Mesendoderm (in vitro differentiated cells): ENCODE measurements at regions not wholly inside any gene's neighbourhood (a gene's known extent, or its start where the extent isn't known, plus 50 kb on each side); places are given as distances from the start of the nearest gene placed in this dataset.

Source experiments
- DNase-seq: peaks from one replicate; pipeline ENCODE4 v3.0.0; 2013
- H2AK5ac ChIP-seq: 2 replicates; pipeline ENCODE4 v1.6.1; 2013; ENCODE audit warnings: low read length, inconsistent platforms
- H2BK120ac ChIP-seq: 2 replicates; pipeline ENCODE4 v1.6.1; 2013; ENCODE audit warnings: low read depth, mild to moderate bottlenecking, low read length, moderate library complexity, mixed read lengths
- H2BK15ac ChIP-seq: replicated peaks from 2 replicates; pipeline ENCODE4 v1.6.1; 2013; ENCODE audit warnings: low read depth, mild to moderate bottlenecking, moderate library complexity
- H2BK5ac ChIP-seq: 2 replicates; pipeline ENCODE4 v1.6.1; 2013; ENCODE audit warnings: low read length, inconsistent platforms
- H3K18ac ChIP-seq: 2 replicates; pipeline ENCODE4 v1.6.1; 2013; ENCODE audit warnings: mild to moderate bottlenecking, low read length, mixed read lengths
- H3K23ac ChIP-seq: one replicate; pipeline ENCODE4 v1.6.1; 2013; ENCODE audit warnings: low read length
- H3K27ac ChIP-seq: 2 replicates; pipeline ENCODE4 v1.5.1; 2013; ENCODE audit warnings: low read depth, mild to moderate bottlenecking, inconsistent platforms, low read length, moderate library complexity
- H3K27me3 ChIP-seq: 2 replicates; pipeline ENCODE4 v1.6.1; 2013; ENCODE audit warnings: low read length, control low read depth, mild to moderate bottlenecking, inconsistent platforms; ENCODE audit not compliant: insufficient read depth, poor library complexity
- H3K36me3 ChIP-seq: 2 replicates; pipeline ENCODE4 v1.6.1; 2013; ENCODE audit warnings: low read length, inconsistent platforms; ENCODE audit not compliant: control insufficient read depth, insufficient read depth
- H3K4ac ChIP-seq: one replicate; pipeline ENCODE4 v1.6.1; 2013; ENCODE audit warnings: low read depth, mild to moderate bottlenecking, low read length, moderate library complexity
- H3K4me1 ChIP-seq: 2 replicates; pipeline ENCODE4 v1.6.1; 2013; ENCODE audit warnings: low read depth, low read length, inconsistent platforms; ENCODE audit not compliant: control insufficient read depth
- H3K4me2 ChIP-seq: 2 replicates; pipeline ENCODE4 v1.6.1; 2013; ENCODE audit warnings: low read length
- H3K4me3 ChIP-seq: 2 replicates; pipeline ENCODE4 v1.5.1; 2013; ENCODE audit warnings: mild to moderate bottlenecking, low read length
- H3K56ac ChIP-seq: one replicate; pipeline ENCODE4 v1.6.1; 2013; ENCODE audit warnings: low read length
- H3K79me1 ChIP-seq: 2 replicates; pipeline ENCODE4 v1.6.1; 2013; ENCODE audit warnings: low read length, inconsistent platforms
- H3K79me2 ChIP-seq: 2 replicates; pipeline ENCODE4 v1.6.1; 2013; ENCODE audit warnings: mild to moderate bottlenecking, low read length; ENCODE audit not compliant: control insufficient read depth, insufficient read depth
- H3K9ac ChIP-seq: 2 replicates; pipeline ENCODE4 v1.6.1; 2013; ENCODE audit warnings: low read length, inconsistent platforms
- H4K5ac ChIP-seq: one replicate; pipeline ENCODE4 v1.6.1; 2013; ENCODE audit warnings: low read length
- H4K8ac ChIP-seq: one replicate; pipeline ENCODE4 v1.6.1; 2013; ENCODE audit warnings: low read depth, mild to moderate bottlenecking, control low read depth, low read length, moderate library complexity
- WGBS: extraction: QIAGEN DNeasy Blood & Tissue Kit; methylation state at CpG from one replicate; pipeline ENCODE4 v1.1.7; 2013; ENCODE audit warnings: low lambda C conversion rate, missing lambda C conversion rate; ENCODE audit not compliant: insufficient coverage; ENCODE audit errors: extremely low coverage; 5-methylcytosine and 5-hydroxymethylcytosine counted together

DNA sequence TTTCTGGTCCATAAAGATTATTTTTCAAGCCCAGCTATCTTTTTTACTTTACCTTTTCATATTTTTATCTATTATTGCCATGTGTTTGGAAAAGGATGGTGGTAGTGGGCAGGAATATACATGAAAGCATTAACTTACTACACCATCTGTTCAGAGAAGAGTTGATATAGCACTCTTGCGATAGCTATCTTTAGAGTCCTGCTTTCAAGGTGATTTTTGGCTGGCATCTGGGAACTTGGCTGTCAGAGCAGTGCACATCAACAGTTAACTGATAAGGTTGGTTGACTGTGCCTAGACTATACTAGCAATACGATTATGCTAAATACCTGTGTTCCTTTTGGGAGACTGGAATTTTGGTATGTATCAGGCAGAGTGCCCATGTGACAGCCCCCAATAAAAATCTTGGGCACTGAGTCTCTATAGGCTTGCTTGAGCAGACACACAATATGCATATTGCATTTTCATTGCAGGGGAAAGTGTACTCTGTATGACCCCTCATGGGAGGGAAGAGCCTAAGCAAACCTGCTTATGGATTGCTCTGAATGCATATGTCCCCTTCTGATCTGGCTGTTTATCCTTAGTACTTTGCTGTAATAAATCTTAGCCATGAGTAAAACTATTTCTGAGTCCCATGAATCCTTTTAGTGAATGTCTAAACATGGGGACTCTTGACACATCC is 227.6 kb upstream of the C9orf72 start:
- Histone ChIP-seq H3K56ac (no peak overlapping the region), H3K27ac (no peak overlapping the region)
- WGBS: no CpG with 5 or more reads among the region's 2 CpGs

DNA sequence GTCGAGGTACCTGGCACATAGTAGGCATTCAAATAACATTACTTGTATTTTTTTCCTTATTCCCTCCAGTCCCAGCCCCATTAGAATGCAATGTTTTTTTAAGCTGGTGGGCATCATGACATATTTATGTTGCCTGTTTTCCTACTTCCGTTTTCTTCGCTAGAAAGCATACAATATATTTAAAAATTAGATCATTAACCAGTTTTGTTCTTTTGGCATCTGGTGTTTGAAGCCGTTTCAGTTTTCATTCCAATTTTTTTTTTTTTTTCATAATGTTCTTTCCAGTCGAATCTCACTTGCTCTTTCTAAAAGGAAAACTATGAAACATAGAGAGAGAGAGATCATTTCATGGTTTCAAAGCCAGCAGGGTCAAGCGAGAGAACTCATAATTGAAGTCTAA is 228.3 kb upstream of the C9orf72 start:
- Histone ChIP-seq H3K27ac (no peak overlapping the region), H4K8ac (no peak overlapping the region), H3K4ac (no peak overlapping the region), H3K4me2 (no peak overlapping the region), H3K4me1 (no peaks in the 10 kb centered on the region), H3K56ac (no peak overlapping the region), H3K4me3 (no peak overlapping the region), H2BK120ac (no peak overlapping the region), H3K23ac (no peak overlapping the region), H3K79me2 (no peaks in the 10 kb centered on the region), H3K27me3 (no peaks in the 10 kb centered on the region), H4K5ac (no peak overlapping the region), H2BK15ac (no peak overlapping the region), H3K18ac (no peak overlapping the region), H3K36me3 (no peaks in the 10 kb centered on the region), H3K9ac (no peak overlapping the region), H2BK5ac (no peak overlapping the region), H3K79me1 (no peaks in the 10 kb centered on the region), H2AK5ac (no peak overlapping the region)
- no peak for DNase-seq
- WGBS: no CpG with 5 or more reads among the region's 6 CpGs

More for the DNA sequence above, 227.6 kb upstream of the C9orf72 start:
- no peak for DNase-seq
- H3K4me2 ChIP-seq: no peak overlapping the region
- no peak overlapping the region for H3K4me3 ChIP-seq
- H3K79me2 ChIP-seq: no peaks in the 10 kb centered on the region
- no peak overlapping the region for H2BK5ac ChIP-seq
- H4K8ac ChIP-seq: no peak overlapping the region
- no peak overlapping the region for H2BK120ac ChIP-seq
- H3K27me3 ChIP-seq: no peaks in the 10 kb centered on the region
- H3K36me3 ChIP-seq: no peaks in the 10 kb centered on the region
- H3K18ac ChIP-seq: no peak overlapping the region
- H3K4me1 ChIP-seq: no peaks in the 10 kb centered on the region
- no peaks in the 10 kb centered on the region for H3K79me1 ChIP-seq
- H2BK15ac ChIP-seq: no peak overlapping the region
- H3K4ac ChIP-seq: no peak overlapping the region
- H3K9ac ChIP-seq: no peak overlapping the region
- H3K23ac ChIP-seq: no peak overlapping the region
- H2AK5ac ChIP-seq: no peak overlapping the region
- no peak overlapping the region for H4K5ac ChIP-seq

DNA sequence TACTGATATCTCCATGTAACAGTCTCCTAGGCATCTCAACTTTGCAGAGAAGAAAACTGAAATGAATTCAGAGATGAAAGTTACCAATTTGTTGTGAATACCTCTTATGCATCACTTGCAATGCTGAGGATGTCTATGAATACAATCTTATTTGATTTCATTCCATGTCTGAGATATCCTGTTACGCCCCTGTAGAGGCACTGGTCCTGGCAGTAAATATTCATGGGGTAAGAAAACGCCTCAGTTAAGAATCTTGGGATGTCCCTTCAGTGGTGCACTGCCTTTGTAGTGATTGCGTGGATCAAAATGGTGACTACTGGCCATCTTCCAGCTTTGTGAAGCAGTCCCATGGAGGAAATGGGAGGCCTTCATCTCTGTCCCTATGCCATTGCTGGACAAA is 229.1 kb upstream of the C9orf72 start:
- H2AK5ac ChIP-seq: no peak overlapping the region
- no peak overlapping the region for H3K23ac ChIP-seq
- H3K4ac ChIP-seq: no peak overlapping the region
- no peaks in the 10 kb centered on the region for H3K79me2 ChIP-seq
- no CpG with 5 or more reads among the region's 3 CpGs for WGBS
- H4K8ac ChIP-seq: no peak overlapping the region
- no peak overlapping the region for H3K56ac ChIP-seq
- H3K79me1 ChIP-seq: no peaks in the 10 kb centered on the region
- no peaks in the 10 kb centered on the region for H3K4me1 ChIP-seq
- no peak overlapping the region for H2BK15ac ChIP-seq
- no peak overlapping the region for H3K18ac ChIP-seq
- H3K4me3 ChIP-seq: no peak overlapping the region
- H2BK5ac ChIP-seq: no peak overlapping the region
- no peak overlapping the region for H3K9ac ChIP-seq
- no peak overlapping the region for H3K4me2 ChIP-seq
- no peak for DNase-seq
- no peaks in the 10 kb centered on the region for H3K36me3 ChIP-seq
- no peak overlapping the region for H4K5ac ChIP-seq
- no peaks in the 10 kb centered on the region for H3K27me3 ChIP-seq
- no peak overlapping the region for H2BK120ac ChIP-seq
- H3K27ac ChIP-seq: no peak overlapping the region

DNA sequence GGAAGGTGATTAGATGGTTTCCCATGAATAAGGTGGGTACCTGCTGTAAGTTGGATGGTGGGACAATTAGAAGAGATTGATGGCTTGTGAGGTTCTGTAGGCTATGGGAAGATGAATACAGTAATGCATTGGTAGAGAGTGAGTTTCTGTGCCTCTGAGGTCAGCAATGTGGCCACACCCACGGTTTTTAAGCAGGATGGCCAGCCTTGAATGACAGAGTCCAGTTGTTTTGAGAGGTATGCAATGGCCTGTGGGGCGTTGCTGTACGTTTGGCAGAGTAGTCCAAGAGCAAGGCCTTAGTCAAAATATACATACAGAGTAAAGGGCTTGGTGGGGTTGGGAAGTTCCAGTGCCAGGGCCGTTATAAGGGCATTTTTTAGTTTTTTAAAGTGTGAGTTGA is 235.6 kb upstream of the C9orf72 start:
- H2BK120ac ChIP-seq: no peak overlapping the region
- H3K36me3 ChIP-seq: no peaks in the 10 kb centered on the region
- no peak overlapping the region for H3K27ac ChIP-seq
- H4K5ac ChIP-seq: no peak overlapping the region
- H2BK15ac ChIP-seq: no peak overlapping the region
- no CpG with 5 or more reads among the region's 4 CpGs for WGBS
- no peak overlapping the region for H3K9ac ChIP-seq
- DNase-seq: no peak
- H3K56ac ChIP-seq: no peak overlapping the region
- no peak overlapping the region for H3K18ac ChIP-seq
- no peak overlapping the region for H3K4me2 ChIP-seq
- no peaks in the 10 kb centered on the region for H3K79me1 ChIP-seq
- H3K4me3 ChIP-seq: no peak overlapping the region
- H3K27me3 ChIP-seq: no peaks in the 10 kb centered on the region
- no peaks in the 10 kb centered on the region for H3K79me2 ChIP-seq
- no peak overlapping the region for H4K8ac ChIP-seq
- H3K4me1 ChIP-seq: no peaks in the 10 kb centered on the region
- no peak overlapping the region for H3K23ac ChIP-seq
- H2BK5ac ChIP-seq: no peak overlapping the region
- H3K4ac ChIP-seq: no peak overlapping the region
- no peak overlapping the region for H2AK5ac ChIP-seq

DNA sequence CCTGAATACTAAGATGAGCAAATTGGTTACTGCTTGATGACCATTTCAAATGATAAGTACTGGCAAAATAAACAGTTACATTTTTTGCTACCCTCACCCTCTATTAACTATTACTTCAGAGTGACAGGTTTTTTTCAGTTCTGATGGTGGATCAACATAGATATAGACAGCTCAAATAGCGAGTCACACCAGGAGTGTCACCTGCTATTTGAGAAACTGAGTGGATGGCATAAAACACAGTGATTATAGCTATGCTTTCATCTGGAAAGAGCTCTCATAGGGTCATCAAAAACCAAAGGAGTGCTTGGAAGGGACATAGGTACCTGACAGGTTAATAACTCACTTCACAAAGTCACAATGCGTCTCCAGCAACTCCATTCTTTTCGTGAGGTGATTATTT is 244.5 kb upstream of the C9orf72 start:
- Histone ChIP-seq H3K4me2 (no peak overlapping the region), H4K5ac (no peak overlapping the region), H2AK5ac (no peak overlapping the region), H3K79me2 (no peaks in the 10 kb centered on the region), H2BK15ac (no peak overlapping the region), H3K36me3 (no peaks in the 10 kb centered on the region), H3K18ac (no peak overlapping the region), H3K4ac (no peak overlapping the region), H3K23ac (no peak overlapping the region), H3K56ac (no peak overlapping the region), H3K79me1 (no peaks in the 10 kb centered on the region), H3K27ac (no peak overlapping the region), H2BK120ac (no peak overlapping the region), H2BK5ac (no peak overlapping the region), H3K27me3 (no peaks in the 10 kb centered on the region), H3K4me3 (no peak overlapping the region), H3K9ac (no peak overlapping the region), H3K4me1 (no peaks in the 10 kb centered on the region), H4K8ac (no peak overlapping the region)
- DNase-seq: no peak
- no CpG with 5 or more reads among the region's 3 CpGs for WGBS

DNA sequence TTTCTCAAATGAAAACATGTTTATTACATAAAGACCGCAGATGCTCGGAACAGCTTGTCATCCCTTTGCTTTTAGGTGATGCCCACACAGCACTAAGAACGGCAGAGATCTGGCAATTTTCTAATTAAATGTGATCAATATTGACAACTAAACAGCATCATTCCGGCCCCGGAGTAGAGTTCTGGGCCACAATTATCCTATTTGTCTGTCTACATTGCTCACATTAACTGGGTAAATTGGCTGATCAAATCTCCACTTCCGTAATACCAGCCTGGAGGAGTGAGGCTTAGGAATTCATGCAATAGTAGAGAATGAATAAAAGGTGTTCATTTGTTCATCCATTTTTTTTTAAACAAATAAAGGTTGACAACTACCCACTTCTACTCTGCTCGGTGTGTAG is 245.1 kb upstream of the C9orf72 start:
- H2BK5ac ChIP-seq: no peak overlapping the region
- DNase-seq: no peak
- no peak overlapping the region for H4K8ac ChIP-seq
- no peak overlapping the region for H4K5ac ChIP-seq
- no peak overlapping the region for H2BK15ac ChIP-seq
- no peaks in the 10 kb centered on the region for H3K36me3 ChIP-seq
- H3K4me3 ChIP-seq: no peak overlapping the region
- no peaks in the 10 kb centered on the region for H3K4me1 ChIP-seq
- no peaks in the 10 kb centered on the region for H3K79me2 ChIP-seq
- H3K23ac ChIP-seq: no peak overlapping the region
- H3K9ac ChIP-seq: no peak overlapping the region
- no peak overlapping the region for H3K4ac ChIP-seq
- no peak overlapping the region for H3K18ac ChIP-seq
- no peak overlapping the region for H3K56ac ChIP-seq
- no peak overlapping the region for H3K27ac ChIP-seq
- no CpG with 5 or more reads among the region's 7 CpGs for WGBS
- H2BK120ac ChIP-seq: no peak overlapping the region
- H3K79me1 ChIP-seq: no peaks in the 10 kb centered on the region
- no peak overlapping the region for H2AK5ac ChIP-seq
- H3K4me2 ChIP-seq: no peak overlapping the region
- no peaks in the 10 kb centered on the region for H3K27me3 ChIP-seq
